HFF-Myc (cell line): ENCODE measurements at regions not wholly inside any gene's neighbourhood (a gene's known extent, or its start where the extent isn't known, plus 50 kb on each side); places are given as distances from the start of the nearest gene placed in this dataset.

Experiments used
- DNase-seq: peaks from one replicate; pipeline ENCODE4 v3.0.0-alpha.2; 2011; ENCODE audit warnings: low read depth; ENCODE audit errors: extremely low read depth
- H3K4me3 ChIP-seq: replicated peaks from 2 replicates; pipeline ENCODE4 v1.5.1; 2011; ENCODE audit warnings: low read depth, mild to moderate bottlenecking, control low read depth, low read length
- TF ChIP-seq, protein P1 (sequence below): IDR thresholded peaks from 2 replicates; pipeline ENCODE4 v1.5.1; 2012; ENCODE audit warnings: mild to moderate bottlenecking, low read depth, low read length, control low read depth; ENCODE audit errors: missing control alignments

DNA sequence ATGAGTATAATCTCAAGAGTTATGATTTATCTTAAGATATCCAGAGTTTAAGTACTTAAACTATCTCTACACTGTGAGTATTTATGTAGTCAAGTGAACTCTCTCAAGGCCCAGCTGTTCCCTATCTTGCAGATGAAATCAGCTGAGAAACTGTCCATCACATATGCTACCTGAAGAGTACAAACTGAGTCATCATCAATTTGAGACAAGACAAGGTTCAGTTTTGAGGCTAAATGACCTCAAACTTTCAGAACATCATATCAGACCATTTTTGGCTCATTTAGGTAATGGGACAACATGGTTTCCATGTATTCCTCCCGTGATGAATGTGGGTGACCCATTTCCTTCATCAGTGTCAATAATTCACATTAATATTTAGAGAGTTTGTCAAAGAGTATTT lies 53.1 kb upstream of the AUTS2 start:
- TF ChIP-seq, protein P1, sequence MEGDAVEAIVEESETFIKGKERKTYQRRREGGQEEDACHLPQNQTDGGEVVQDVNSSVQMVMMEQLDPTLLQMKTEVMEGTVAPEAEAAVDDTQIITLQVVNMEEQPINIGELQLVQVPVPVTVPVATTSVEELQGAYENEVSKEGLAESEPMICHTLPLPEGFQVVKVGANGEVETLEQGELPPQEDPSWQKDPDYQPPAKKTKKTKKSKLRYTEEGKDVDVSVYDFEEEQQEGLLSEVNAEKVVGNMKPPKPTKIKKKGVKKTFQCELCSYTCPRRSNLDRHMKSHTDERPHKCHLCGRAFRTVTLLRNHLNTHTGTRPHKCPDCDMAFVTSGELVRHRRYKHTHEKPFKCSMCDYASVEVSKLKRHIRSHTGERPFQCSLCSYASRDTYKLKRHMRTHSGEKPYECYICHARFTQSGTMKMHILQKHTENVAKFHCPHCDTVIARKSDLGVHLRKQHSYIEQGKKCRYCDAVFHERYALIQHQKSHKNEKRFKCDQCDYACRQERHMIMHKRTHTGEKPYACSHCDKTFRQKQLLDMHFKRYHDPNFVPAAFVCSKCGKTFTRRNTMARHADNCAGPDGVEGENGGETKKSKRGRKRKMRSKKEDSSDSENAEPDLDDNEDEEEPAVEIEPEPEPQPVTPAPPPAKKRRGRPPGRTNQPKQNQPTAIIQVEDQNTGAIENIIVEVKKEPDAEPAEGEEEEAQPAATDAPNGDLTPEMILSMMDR = no peak
- no peak for DNase-seq
- H3K4me3 ChIP-seq = no peak overlapping the region
